BE2C (cell line): ENCODE measurements at regions not wholly inside any gene's neighbourhood (a gene's known extent, or its start where the extent isn't known, plus 50 kb on each side); places are given as distances from the start of the nearest gene placed in this dataset.
"Not testable (repeated sequence)": the region's sequence is repeated elsewhere in the genome, so short reads cannot be mapped to it uniquely, and the experiment has no call there.

Source experiments
- DNase-seq: peaks from one replicate; pipeline ENCODE4 v3.0.0-alpha.2; 2020
- H3K27me3 ChIP-seq: fragments of 250-450 bp; sonication (Bioruptor Pico); 2 replicates; pipeline ENCODE4 v1.5.1; 2020; ENCODE audit warnings: mild to moderate bottlenecking
- H3K36me3 ChIP-seq: fragments of 250-450 bp; sonication (Bioruptor Pico); 2 replicates; pipeline ENCODE4 v1.5.1; 2020; ENCODE audit warnings: mild to moderate bottlenecking
- H3K4me1 ChIP-seq: fragments of 250-450 bp; sonication (Bioruptor Pico); 2 replicates; pipeline ENCODE4 v1.5.1; 2020
- H3K4me3 ChIP-seq: 2 replicates; pipeline ENCODE4 v1.5.1; 2011; ENCODE audit warnings: low read depth, low read length
- H3K9me3 ChIP-seq: fragments of 250-450 bp; sonication (Bioruptor Pico); 2 replicates; pipeline ENCODE4 v1.5.1; 2020
- TF ChIP-seq, protein P1 (sequence below): IDR thresholded peaks from 2 replicates; pipeline ENCODE4 v1.5.1; 2012; ENCODE audit warnings: mild to moderate bottlenecking, low read depth, low read length

DNA sequence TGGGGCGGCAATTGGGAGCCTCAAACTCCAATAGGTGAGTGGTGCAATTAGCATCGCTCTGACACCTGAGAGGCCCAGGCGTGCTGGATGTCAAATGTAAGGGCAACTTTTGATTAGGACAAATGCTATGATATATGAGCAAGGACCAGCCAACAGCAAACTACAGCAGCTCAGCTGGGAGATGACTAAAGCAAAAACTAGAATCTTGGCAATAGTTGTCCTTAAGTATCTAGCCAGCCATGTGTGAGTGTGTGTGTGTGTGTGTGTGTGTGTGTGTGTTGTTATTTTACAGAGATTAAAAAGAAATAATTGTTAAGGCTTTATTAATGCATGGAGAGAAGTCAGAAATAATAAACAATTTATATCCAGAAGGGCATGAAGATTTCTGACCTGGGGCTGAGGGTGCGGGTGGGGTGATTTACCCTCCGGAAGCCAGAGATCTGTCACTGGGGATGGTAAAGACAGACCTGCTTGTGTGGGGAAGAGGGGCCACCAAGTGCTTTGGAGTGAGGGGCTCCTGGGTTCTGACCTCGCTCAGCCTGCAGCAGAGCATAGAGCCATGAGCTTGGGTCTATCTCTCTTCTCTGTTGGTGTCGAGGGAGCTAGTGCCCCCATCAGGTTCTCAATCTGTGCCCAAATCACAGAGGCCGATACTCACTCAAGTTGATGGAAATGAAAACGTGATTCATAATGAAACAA lies 77.3 kb downstream of the EMX2 start:
- no peaks in the 10 kb centered on the region for H3K36me3 ChIP-seq
- H3K4me1 ChIP-seq = no peaks in the 10 kb centered on the region
- peaks cover 8% of the 10 kb centered on the region; the same call in 1 of the 2 replicates for H3K27me3 ChIP-seq
- no peaks in the 10 kb centered on the region for H3K9me3 ChIP-seq
- H3K4me3 ChIP-seq = no peak overlapping the region
- no peak for DNase-seq
- TF ChIP-seq, protein P1, sequence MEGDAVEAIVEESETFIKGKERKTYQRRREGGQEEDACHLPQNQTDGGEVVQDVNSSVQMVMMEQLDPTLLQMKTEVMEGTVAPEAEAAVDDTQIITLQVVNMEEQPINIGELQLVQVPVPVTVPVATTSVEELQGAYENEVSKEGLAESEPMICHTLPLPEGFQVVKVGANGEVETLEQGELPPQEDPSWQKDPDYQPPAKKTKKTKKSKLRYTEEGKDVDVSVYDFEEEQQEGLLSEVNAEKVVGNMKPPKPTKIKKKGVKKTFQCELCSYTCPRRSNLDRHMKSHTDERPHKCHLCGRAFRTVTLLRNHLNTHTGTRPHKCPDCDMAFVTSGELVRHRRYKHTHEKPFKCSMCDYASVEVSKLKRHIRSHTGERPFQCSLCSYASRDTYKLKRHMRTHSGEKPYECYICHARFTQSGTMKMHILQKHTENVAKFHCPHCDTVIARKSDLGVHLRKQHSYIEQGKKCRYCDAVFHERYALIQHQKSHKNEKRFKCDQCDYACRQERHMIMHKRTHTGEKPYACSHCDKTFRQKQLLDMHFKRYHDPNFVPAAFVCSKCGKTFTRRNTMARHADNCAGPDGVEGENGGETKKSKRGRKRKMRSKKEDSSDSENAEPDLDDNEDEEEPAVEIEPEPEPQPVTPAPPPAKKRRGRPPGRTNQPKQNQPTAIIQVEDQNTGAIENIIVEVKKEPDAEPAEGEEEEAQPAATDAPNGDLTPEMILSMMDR = no peak

DNA sequence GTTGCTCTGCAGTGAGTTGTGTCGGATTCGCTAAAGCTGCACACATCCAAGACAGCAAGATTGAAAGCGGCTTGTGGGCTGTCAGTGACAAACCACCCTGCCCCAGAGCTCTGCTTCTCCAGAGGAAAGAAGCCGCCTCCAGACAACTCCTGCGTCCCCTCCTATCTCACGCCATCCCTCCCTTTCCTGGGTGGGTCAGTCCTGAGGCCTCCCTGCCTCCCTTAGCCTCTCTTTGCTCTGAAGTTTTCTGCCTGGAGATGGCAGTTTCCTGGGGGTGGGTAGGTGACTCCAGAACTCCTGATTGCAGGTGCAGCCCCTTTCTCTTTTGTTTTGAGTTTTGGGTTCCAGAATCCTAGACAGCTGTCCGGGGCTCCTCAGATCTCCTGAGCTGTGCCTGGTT lies 78.7 kb downstream of the EMX2 start:
- H3K9me3 ChIP-seq = no peaks in the 10 kb centered on the region

DNA sequence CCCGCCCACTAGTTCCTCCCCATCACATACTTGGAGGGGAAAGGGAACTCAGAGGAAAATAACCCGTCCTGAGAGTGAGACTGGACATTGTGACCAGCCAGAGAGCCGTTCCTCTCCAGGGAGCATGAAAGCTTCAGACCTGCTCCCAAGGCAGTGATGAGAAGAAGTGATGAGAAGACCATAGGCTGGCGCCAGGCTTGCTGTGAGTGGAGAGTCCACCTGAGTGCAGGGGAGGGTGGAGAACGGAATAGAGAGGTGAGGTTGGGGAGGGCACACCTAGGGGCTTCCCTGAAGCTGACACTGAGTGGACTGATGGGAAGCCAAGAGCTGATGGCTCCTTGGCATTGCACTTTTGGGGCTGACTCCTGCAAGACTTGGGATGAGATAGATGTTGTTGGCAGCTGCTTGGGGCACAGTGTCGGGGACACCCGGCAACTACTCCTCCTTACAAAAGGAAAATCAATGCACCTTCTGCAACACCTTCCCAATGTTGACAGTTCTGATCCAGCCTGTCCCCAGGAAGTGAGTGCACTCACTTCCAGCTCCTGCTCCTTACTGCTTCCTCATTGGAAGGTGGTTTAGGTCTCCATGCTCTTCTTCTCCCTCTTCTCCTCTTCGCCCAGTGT lies 79.4 kb downstream of the EMX2 start:
- Histone ChIP-seq H3K4me3 (no peak overlapping the region), H3K9me3 (no peaks in the 10 kb centered on the region), H3K27me3 (peaks cover 8% of the 10 kb centered on the region; the same call in 1 of the 2 replicates), H3K4me1 (no peaks in the 10 kb centered on the region), H3K36me3 (no peaks in the 10 kb centered on the region)
- TF ChIP-seq, protein P1 = no peak
- no peak for DNase-seq

More for the DNA sequence above, 78.7 kb downstream of the EMX2 start:
- TF ChIP-seq, protein P1 = no peak
- Histone ChIP-seq H3K36me3 (no peaks in the 10 kb centered on the region), H3K4me3 (no peak overlapping the region), H3K27me3 (peaks cover 8% of the 10 kb centered on the region; the same call in 1 of the 2 replicates), H3K4me1 (no peaks in the 10 kb centered on the region)
- DNase-seq = no peak

DNA sequence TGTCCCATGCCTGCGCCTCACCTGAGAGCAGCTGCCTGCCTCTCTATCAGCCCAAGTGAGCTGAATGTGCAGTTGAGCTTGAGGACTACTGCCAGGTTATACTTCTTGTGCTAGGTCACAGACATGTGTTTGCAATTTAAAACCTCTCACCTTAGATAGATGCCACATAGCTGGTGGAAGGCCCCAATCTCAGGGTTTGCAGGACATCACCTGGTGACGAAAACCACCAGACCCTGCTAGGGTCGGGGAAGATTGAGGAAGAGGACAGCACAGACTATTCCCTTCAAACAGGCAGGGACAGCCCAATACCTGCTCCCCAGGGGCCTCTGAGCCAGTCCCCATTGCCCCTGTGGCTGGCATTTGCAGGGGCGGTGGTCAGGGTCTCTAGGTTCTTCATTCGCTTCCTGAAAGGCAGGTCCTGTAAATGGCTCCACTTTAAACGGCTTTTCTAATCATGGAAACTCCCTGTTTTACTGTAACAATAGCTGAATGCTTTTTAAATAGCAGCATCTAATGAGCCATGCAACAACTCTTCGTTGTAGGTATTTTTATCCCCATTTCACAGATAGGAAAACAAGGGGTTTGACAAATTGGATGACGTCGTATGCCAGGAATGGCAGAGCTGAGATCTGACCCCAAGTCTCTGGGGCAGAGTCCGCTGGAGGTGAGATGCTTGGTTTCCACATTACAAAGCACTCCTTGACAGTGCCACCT lies 80.1 kb downstream of the EMX2 start:
- no peaks in the 10 kb centered on the region for H3K36me3 ChIP-seq
- peaks cover 8% of the 10 kb centered on the region; the same call in 1 of the 2 replicates for H3K27me3 ChIP-seq
- H3K9me3 ChIP-seq = no peaks in the 10 kb centered on the region
- H3K4me1 ChIP-seq = no peaks in the 10 kb centered on the region
- H3K4me3 ChIP-seq = no peak overlapping the region
- TF ChIP-seq, protein P1 = no peak
- no peak for DNase-seq

DNA sequence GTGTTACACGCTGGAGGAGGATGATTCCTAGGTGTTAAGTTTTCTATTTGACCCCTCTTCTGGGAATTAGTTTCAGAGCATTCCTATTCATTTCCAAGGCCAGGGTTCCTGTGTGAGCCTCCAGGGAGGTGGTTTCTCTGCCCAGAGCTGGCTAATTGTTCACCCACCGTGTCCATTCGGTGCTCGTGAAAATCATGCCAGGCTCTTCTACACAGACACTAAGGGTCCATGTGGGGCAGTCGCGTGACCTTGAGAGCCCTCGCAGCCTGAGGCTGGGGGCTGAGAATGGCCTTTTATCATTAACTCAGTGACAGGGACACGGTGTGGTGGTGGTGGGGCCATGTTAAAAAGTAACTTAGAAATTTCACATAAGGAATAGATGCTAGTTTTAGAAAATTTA lies 83.7 kb downstream of the EMX2 start:
- no peaks in the 10 kb centered on the region for H3K9me3 ChIP-seq
- TF ChIP-seq, protein P1 = no peak
- H3K4me3 ChIP-seq = no peak overlapping the region
- peaks cover 8% of the 10 kb centered on the region; the same call in 1 of the 2 replicates for H3K27me3 ChIP-seq
- DNase-seq = no peak
- no peaks in the 10 kb centered on the region for H3K4me1 ChIP-seq
- no peaks in the 10 kb centered on the region for H3K36me3 ChIP-seq

DNA sequence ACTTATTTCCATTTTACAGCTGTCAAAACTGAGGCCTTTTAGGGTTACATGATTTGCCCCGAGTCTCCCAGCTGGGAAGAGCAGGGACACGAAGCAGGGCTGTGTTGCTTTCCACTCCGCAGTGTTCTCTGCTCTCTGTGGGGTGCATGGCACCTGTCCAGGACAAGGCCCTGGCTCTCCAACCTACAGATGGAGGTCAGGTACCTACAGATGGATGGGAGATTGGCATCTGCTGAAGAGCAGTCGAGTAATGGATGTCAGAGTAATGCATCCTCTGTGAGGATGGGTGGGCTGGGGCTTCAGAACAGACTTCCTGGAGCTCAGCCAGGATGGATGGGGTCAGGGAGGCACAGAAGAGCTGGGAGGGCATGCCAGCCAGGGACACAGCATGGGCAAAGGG lies 85.0 kb downstream of the EMX2 start:
- H3K4me3 ChIP-seq = no peak overlapping the region
- no peaks in the 10 kb centered on the region for H3K9me3 ChIP-seq
- TF ChIP-seq, protein P1 = no peak
- DNase-seq = no peak
- no peaks in the 10 kb centered on the region for H3K36me3 ChIP-seq
- H3K27me3 ChIP-seq = no peaks in the 10 kb centered on the region
- H3K4me1 ChIP-seq = no peaks in the 10 kb centered on the region

DNA sequence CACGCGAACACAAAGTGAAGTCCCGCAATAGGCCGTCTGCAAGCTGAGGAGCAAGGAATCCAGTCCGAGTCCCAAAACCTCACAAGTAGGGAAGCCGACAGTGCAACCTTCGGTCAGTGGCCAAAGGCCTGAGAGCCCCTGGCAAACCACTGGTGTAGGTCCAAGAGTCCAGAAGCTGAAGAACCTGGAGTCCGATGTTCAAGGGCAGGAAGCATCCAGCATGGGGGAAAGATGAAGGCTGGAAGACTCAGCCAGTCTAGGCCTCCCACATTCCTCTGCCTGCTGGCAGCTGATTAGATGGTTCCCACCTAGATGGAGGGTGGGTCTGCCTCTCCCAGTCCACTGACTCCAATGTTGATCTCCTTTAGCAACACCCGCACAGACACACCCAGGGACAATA lies 87.2 kb downstream of the EMX2 start:
- DNase-seq, H3K4me1 ChIP-seq, H3K9me3 ChIP-seq, H3K36me3 ChIP-seq, H3K27me3 ChIP-seq, H3K4me3 ChIP-seq: not testable (repeated sequence)
